ENCODE measurements at regions not wholly inside any gene's neighbourhood (a gene's known extent, or its start where the extent isn't known, plus 50 kb on each side); places are given as distances from the start of the nearest gene placed in this dataset.

GRCh38 chr13:72217142-72217541, 350.1 kb upstream of the DACH1 start (continued):
- TF ChIP-seq ZBTB10 (CRISPR knock-in tag; IDR thresholded peaks at IDR 0.05; ENCODE audit: borderline replicate concordance) (no peak), ZNF101 (CRISPR knock-in tag; IDR thresholded peaks at IDR 0.05; ENCODE audit: borderline replicate concordance, low read depth) (no peak), ATF7-NPFF (CRISPR knock-in tag; IDR thresholded peaks at IDR 0.05; ENCODE audit: low read depth) (no peak), ZNF333 (CRISPR knock-in tag; IDR thresholded peaks at IDR 0.05; ENCODE audit: borderline replicate concordance) (no peak), ZNF557 (CRISPR knock-in tag; IDR thresholded peaks at IDR 0.05) (no peak), HIVEP1 (CRISPR knock-in tag; IDR thresholded peaks at IDR 0.05) (no peak), LRRFIP1 (CRISPR knock-in tag; conservative IDR thresholded peaks at IDR 0.05) (no peak), GTF3A (CRISPR knock-in tag; conservative IDR thresholded peaks at IDR 0.05) (no peak), ATF5 (CRISPR knock-in tag; IDR thresholded peaks at IDR 0.05; ENCODE audit: low read depth) (no peak)
